Gastrocnemius medialis (tissue), 4 donors: ENCODE measurements at regions not wholly inside any gene's neighbourhood (a gene's known extent, or its start where the extent isn't known, plus 50 kb on each side); places are given as distances from the start of the nearest gene placed in this dataset.

ENCODE experiments used
- POLR2A ChIP-seq, 2 donors: fragments of 450-650 bp; IDR thresholded peaks; one replicate each; pipeline ENCODE4 v1.6.1; 2017; ENCODE audit warnings: antibody characterized with exemption in 2 of 2, mild to moderate bottlenecking in 2 of 2, moderate library complexity in 2 of 2
- TF ChIP-seq, protein P1 (sequence below), 5 experiments: fragments of 450-650 bp in 3 of 5; fragments of 200-600 bp in 2 of 5; sonication (generic) in 2 of 5; IDR thresholded peaks in 4 of 5; conservative IDR thresholded peaks in 1 of 5; 1 replicate in 4 of 5; 2 replicates in 1 of 5; pipeline ENCODE4 v1.5.1; 2016 to 2019; ENCODE audit warnings: antibody characterized with exemption in 5 of 5, mild to moderate bottlenecking in 3 of 5, moderate library complexity in 3 of 5

DNA sequence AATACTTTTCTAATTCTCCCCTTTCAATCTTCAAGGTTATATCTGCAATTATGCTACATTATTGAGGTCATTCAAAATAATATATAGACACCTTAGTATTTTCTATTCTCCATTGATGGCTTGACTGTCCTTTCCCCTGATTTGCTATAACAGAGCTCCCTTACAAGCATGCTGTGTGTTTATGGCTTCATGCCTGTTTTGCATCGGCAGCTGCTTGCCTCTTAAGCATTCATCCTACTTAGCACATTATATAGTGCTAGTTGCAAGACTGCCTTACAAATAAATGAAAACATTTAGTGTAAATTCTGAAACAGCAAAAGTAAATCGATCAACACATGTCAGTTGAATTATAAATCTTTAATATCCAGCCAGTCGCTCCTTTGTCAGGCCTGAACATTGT lies 476.2 kb upstream of the POU3F2 start:
- TF ChIP-seq, protein P1, sequence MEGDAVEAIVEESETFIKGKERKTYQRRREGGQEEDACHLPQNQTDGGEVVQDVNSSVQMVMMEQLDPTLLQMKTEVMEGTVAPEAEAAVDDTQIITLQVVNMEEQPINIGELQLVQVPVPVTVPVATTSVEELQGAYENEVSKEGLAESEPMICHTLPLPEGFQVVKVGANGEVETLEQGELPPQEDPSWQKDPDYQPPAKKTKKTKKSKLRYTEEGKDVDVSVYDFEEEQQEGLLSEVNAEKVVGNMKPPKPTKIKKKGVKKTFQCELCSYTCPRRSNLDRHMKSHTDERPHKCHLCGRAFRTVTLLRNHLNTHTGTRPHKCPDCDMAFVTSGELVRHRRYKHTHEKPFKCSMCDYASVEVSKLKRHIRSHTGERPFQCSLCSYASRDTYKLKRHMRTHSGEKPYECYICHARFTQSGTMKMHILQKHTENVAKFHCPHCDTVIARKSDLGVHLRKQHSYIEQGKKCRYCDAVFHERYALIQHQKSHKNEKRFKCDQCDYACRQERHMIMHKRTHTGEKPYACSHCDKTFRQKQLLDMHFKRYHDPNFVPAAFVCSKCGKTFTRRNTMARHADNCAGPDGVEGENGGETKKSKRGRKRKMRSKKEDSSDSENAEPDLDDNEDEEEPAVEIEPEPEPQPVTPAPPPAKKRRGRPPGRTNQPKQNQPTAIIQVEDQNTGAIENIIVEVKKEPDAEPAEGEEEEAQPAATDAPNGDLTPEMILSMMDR (IDR thresholded peaks at IDR 0.05 in 4 of 5, conservative IDR thresholded peaks at IDR 0.05 in 1 of 5) = no peak
- TF ChIP-seq POLR2A (IDR thresholded peaks at IDR 0.05) = no peak
